CD8-positive, alpha-beta memory T cell (primary cell): ENCODE measurements at regions not wholly inside any gene's neighbourhood (a gene's known extent, or its start where the extent isn't known, plus 50 kb on each side); places are given as distances from the start of the nearest gene placed in this dataset.
"Not testable (repeated sequence)": the region's sequence is repeated elsewhere in the genome, so short reads cannot be mapped to it uniquely, and the experiment has no call there.

ENCODE experiments used
- CTCF ChIA-PET: fragments of 350-600 bp; sonication (Branson Sonifier 250); formaldehyde crosslinking; loops from one replicate; lab custom pipeline; 2021; ENCODE audit warnings: antibody characterized with exemption; lab: Charles Lee
- POLR2A ChIA-PET: fragments of 350-600 bp; sonication (Branson Sonifier 250); formaldehyde crosslinking; loops from one replicate; lab custom pipeline; 2021; ENCODE audit warnings: antibody characterized with exemption; lab: Charles Lee
- DNase-seq, 5 donors: peaks; one replicate each; pipeline versions ENCODE4 v3.0.0 to v3.0.0-alpha.2; 2020 to 2022; ENCODE audit warnings: mixed read lengths in 1 of 5
- H3K27ac ChIP-seq: one replicate; pipeline ENCODE4 v1.7.0; 2013; ENCODE audit warnings: low read depth, mild to moderate bottlenecking, low read length, moderate library complexity
- H3K27me3 ChIP-seq: 2 replicates; pipeline ENCODE4 v1.7.0; 2013; ENCODE audit warnings: low read length, mild to moderate bottlenecking; ENCODE audit not compliant: insufficient read depth, poor library complexity, severe bottlenecking
- H3K36me3 ChIP-seq: 2 replicates; pipeline ENCODE4 v1.7.0; 2013; ENCODE audit warnings: mild to moderate bottlenecking, low read length, moderate library complexity; ENCODE audit not compliant: insufficient read depth
- H3K4me1 ChIP-seq: 2 replicates; pipeline ENCODE4 v1.7.0; 2013; ENCODE audit warnings: mild to moderate bottlenecking, low read length, moderate library complexity; ENCODE audit not compliant: insufficient read depth
- H3K4me3 ChIP-seq: 2 replicates; pipeline ENCODE4 v1.7.0; 2013; ENCODE audit warnings: mild to moderate bottlenecking, low read length
- H3K9me3 ChIP-seq: 2 replicates; pipeline ENCODE4 v1.7.0; 2013; ENCODE audit warnings: mild to moderate bottlenecking, low read length
- H3K27ac Mint-ChIP-seq, 8 donors: one replicate each; pipeline ENCODE4 v1.8.0; 2020 to 2021; ENCODE audit warnings: mixed read lengths in 8 of 8, mild to moderate bottlenecking in 6 of 8, inconsistent platforms in 3 of 8, moderate library complexity in 3 of 8
- H3K27me3 Mint-ChIP-seq, 2 donors: one replicate each; pipeline ENCODE4 v1.8.0; 2020 to 2021; ENCODE audit warnings: mixed read lengths in 2 of 2, mild to moderate bottlenecking in 1 of 2, moderate library complexity in 1 of 2
- H3K36me3 Mint-ChIP-seq, 3 donors: one replicate each; pipeline ENCODE4 v1.8.0; 2020 to 2021; ENCODE audit warnings: mixed read lengths in 3 of 3, inconsistent platforms in 1 of 3, mild to moderate bottlenecking in 1 of 3
- H3K4me1 Mint-ChIP-seq, 3 donors: one replicate each; pipeline ENCODE4 v1.8.0; 2020 to 2021; ENCODE audit warnings: mixed read lengths in 3 of 3, inconsistent platforms in 1 of 3, mild to moderate bottlenecking in 1 of 3
- H3K4me3 Mint-ChIP-seq, 7 donors: one replicate each; pipeline ENCODE4 v1.8.0; 2020 to 2021; ENCODE audit warnings: mixed read lengths in 7 of 7, mild to moderate bottlenecking in 6 of 7, moderate library complexity in 4 of 7, inconsistent platforms in 2 of 7
- H3K9me3 Mint-ChIP-seq, 5 donors: one replicate each; pipeline ENCODE4 v1.8.0; 2020 to 2022; ENCODE audit warnings: mixed read lengths in 5 of 5, mild to moderate bottlenecking in 3 of 5, moderate library complexity in 2 of 5, inconsistent platforms in 1 of 5

DNA sequence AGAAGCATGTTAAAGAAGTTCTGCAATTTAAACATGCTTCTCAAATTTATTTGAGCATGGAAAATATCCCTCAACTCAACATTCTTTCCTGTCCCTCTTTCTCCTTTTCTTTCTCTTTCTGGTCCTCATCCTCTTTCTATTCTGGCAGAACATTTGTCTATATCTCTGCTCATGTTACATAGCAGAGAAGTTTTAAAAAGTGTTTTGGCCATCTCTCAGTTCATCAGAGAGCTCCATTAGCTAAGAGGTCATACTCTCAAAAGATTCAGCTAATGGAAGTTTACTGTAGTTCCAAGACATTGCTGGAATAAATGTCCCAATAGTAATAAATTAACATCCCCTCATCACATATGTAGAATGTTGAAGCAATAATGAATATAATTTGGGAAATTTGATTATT, 53.5 kb downstream of the XCL2 start:
- no peak for DNase-seq
- H3K27ac Mint-ChIP-seq = no peak overlapping the region
- no peaks in the 10 kb centered on the region for H3K9me3 ChIP-seq
- no peak overlapping the region for H3K27ac ChIP-seq
- no peak overlapping the region for H3K4me3 Mint-ChIP-seq
- H3K27me3 ChIP-seq = no peaks in the 10 kb centered on the region
- peaks cover 0 to 8% (median 4%) of the 10 kb centered on the region in 5 donors for H3K9me3 Mint-ChIP-seq
- CTCF ChIA-PET = no interaction called here
- peaks cover 31 to 38% (median 32%) of the 10 kb centered on the region in 3 donors for H3K4me1 Mint-ChIP-seq
- no peaks in the 10 kb centered on the region for H3K36me3 ChIP-seq
- peaks cover 0 to 13% (median 4%) of the 10 kb centered on the region in 3 donors for H3K36me3 Mint-ChIP-seq
- POLR2A ChIA-PET = no interaction called here
- no peaks in the 10 kb centered on the region for H3K27me3 Mint-ChIP-seq
- no peak overlapping the region for H3K4me3 ChIP-seq
- H3K4me1 ChIP-seq = peaks cover 10% of the 10 kb centered on the region

DNA sequence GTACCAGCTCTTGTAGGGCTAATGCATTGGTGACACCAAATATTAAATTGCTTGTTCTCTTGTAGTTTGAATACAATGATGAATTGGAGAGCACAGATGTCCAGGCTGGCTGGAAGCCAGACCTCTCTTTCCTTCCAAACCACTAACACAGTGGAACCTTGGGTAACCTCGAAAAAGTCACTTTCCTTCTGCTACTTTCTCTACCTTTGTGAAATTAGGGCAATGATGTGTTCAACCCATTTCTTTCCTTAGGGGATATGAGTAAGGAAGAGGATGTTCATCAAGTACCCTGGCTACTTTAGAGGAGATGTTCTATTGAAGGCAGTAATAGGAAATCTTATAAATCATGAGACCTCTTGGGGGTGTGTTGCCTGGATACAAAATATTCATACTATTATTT, 55.7 kb downstream of the XCL2 start:
- H3K4me1 ChIP-seq = peaks cover 19% of the 10 kb centered on the region
- CTCF ChIA-PET = no interaction called here
- H3K27me3 Mint-ChIP-seq = peaks cover 0 to 1% of the 10 kb centered on the region in 2 donors
- H3K9me3 Mint-ChIP-seq = peaks cover 0 to 8% (median 4%) of the 10 kb centered on the region in 5 donors
- DNase-seq = no peak
- H3K36me3 ChIP-seq = no peaks in the 10 kb centered on the region
- H3K4me1 Mint-ChIP-seq = peaks cover 51 to 60% (median 53%) of the 10 kb centered on the region in 3 donors
- H3K27ac Mint-ChIP-seq = peak overlapping the region in 2 of 8 donors; percentile 46 to 49
- H3K36me3 Mint-ChIP-seq = peaks cover 0 to 13% (median 4%) of the 10 kb centered on the region in 3 donors
- POLR2A ChIA-PET = interaction anchor here (0.7 kb wide), 1 partner anchor 43 kb away, joined by 4 read pairs; no protein-coding TSS in a partner anchor
- no peak overlapping the region for H3K4me3 Mint-ChIP-seq
- H3K9me3 ChIP-seq = no peaks in the 10 kb centered on the region
- no peak overlapping the region for H3K4me3 ChIP-seq
- no peak overlapping the region for H3K27ac ChIP-seq
- H3K27me3 ChIP-seq = no peaks in the 10 kb centered on the region

DNA sequence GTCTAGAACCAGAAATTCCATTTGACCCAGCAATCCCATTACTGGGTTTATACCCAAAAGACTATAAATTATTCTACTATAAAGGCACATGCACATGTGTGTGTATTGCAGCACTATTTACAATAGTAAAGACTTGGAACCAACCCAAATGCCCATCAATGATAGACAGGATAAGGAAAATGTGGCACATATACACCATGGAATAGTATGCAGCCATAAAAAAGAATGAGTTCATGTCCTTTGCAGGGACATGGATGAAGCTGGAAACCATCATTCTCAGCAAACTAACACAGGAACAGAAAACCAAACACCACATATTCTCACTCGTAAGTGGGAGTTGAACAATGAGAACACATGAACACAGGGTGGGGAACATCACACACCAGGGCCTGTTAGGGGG, 57.0 kb downstream of the XCL2 start:
- H3K27me3 ChIP-seq, H3K27ac ChIP-seq, POLR2A ChIA-PET, DNase-seq, H3K4me3 ChIP-seq, H3K9me3 Mint-ChIP-seq, H3K36me3 ChIP-seq, H3K9me3 ChIP-seq, H3K27me3 Mint-ChIP-seq, H3K4me3 Mint-ChIP-seq: not testable (repeated sequence)
- peaks cover 19% of the 10 kb centered on the region for H3K4me1 ChIP-seq
- H3K36me3 Mint-ChIP-seq = peaks cover 0 to 10% (median 2%) of the 10 kb centered on the region in 3 donors
- H3K4me1 Mint-ChIP-seq = peaks cover 59 to 70% (median 65%) of the 10 kb centered on the region in 3 donors
- H3K27ac Mint-ChIP-seq = peak overlapping the region in 1 of 8 donors; percentile 81
- CTCF ChIA-PET = interaction anchor here (1.3 kb wide), 1 partner anchor 144 kb away, joined by 3 read pairs; no protein-coding TSS in a partner anchor

DNA sequence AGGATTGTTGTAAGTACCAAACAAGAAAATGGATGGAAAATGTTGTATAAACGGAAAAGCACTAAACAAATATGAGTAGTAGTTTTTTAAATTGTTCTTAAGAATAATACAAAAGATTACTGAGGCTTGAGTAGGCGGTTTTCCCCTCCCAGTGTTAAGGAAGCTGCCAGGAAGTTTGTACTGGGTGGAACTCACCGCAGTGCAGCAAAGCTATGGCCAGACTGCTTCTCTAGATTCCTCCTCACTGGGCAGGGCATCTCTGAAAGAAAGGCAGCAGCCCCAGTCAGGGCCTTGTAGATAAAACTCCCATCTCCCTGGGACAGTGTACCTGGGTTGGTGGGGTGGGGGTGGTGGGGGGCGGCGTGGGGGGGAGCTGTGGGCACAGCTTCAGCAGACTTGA, 58.7 kb downstream of the XCL2 start:
- H3K27me3 Mint-ChIP-seq = peaks cover 0 to 1% of the 10 kb centered on the region in 2 donors
- H3K9me3 Mint-ChIP-seq = peaks cover 0 to 8% (median 4%) of the 10 kb centered on the region in 5 donors
- H3K27ac Mint-ChIP-seq = peak overlapping the region; percentile 51 to 92 (median 83)
- Histone ChIP-seq H3K4me3 (no peak overlapping the region), H3K27ac (no peak overlapping the region), H3K9me3 (no peaks in the 10 kb centered on the region), H3K27me3 (no peaks in the 10 kb centered on the region), H3K36me3 (no peaks in the 10 kb centered on the region), H3K4me1 (peaks cover 19% of the 10 kb centered on the region)
- ChIA-PET POLR2A (no interaction called here), CTCF (interaction anchor here (0.9 kb wide), 1 partner anchor 26 kb away, joined by 3 read pairs; no protein-coding TSS in a partner anchor)
- H3K4me3 Mint-ChIP-seq = peak overlapping the region in 5 of 7 donors; percentile 54 to 81 (median 70)
- no peak for DNase-seq
- H3K36me3 Mint-ChIP-seq = peaks cover 0 to 10% (median 2%) of the 10 kb centered on the region in 3 donors
- H3K4me1 Mint-ChIP-seq = peaks cover 65 to 79% (median 70%) of the 10 kb centered on the region in 3 donors

DNA sequence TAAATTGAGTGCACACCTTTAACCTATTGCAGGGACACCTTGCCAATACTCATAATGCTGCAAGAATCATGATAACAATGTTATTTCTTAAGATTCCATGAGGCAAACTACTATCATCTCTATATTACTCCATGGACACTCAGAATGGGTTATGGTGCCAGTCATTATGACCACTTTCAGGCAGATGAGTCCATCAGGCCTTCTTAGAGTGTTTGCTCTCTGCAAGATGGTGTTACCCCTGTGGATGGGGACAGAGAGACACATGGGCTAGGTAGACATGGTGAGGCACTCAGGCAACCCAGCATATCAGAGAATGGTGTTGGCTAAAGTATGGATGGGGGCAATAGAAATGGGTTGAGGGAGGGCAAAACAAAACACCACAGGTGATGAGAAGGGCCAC, 59.7 kb downstream of the XCL2 start:
- POLR2A ChIA-PET = no interaction called here

DNA sequence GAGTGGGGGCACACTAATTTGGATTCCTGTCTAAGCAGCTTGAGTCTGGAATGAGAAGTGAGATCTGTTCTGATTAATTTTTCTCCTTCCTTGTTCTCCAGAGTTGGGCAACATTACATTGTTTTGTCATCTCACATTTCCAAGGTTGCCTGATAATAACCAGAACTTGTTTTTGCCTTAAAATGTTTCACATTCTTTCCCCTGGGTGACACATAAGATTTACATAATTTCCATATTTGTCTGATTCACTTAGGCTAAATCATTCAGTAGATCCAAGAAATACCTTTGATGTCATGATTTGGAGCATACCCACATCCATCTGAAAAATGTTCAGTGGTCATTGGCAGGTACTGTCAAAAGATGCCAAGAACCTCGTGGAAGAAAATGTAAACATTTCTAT, 60.3 kb downstream of the XCL2 start:
- POLR2A ChIA-PET = no interaction called here
- CTCF ChIA-PET = interaction anchor here (1.1 kb wide), 1 partner anchor 52 kb away, joined by 3 read pairs; no protein-coding TSS in a partner anchor
- no peak for DNase-seq
- H3K4me1 Mint-ChIP-seq = peaks cover 79 to 92% (median 85%) of the 10 kb centered on the region in 3 donors
- H3K4me1 ChIP-seq = peaks cover 19% of the 10 kb centered on the region
- peaks cover 0 to 8% (median 4%) of the 10 kb centered on the region in 5 donors for H3K9me3 Mint-ChIP-seq
- peaks cover 0 to 10% (median 2%) of the 10 kb centered on the region in 3 donors for H3K36me3 Mint-ChIP-seq
- H3K27ac Mint-ChIP-seq = peak overlapping the region in 6 of 8 donors; percentile 38 to 78 (median 64)
- H3K4me3 Mint-ChIP-seq = peak overlapping the region in 4 of 7 donors; percentile 2 to 30 (median 14)
- H3K36me3 ChIP-seq = no peaks in the 10 kb centered on the region
- H3K27ac ChIP-seq = no peak overlapping the region
- no peaks in the 10 kb centered on the region for H3K27me3 ChIP-seq
- H3K9me3 ChIP-seq = no peaks in the 10 kb centered on the region
- peaks cover 0 to 1% of the 10 kb centered on the region in 2 donors for H3K27me3 Mint-ChIP-seq
- no peak overlapping the region for H3K4me3 ChIP-seq

More for the DNA sequence above, 59.7 kb downstream of the XCL2 start:
- CTCF ChIA-PET = interaction anchor here (0.9 kb wide), 1 partner anchor 27 kb away, joined by 3 read pairs; no protein-coding TSS in a partner anchor
- H3K9me3 ChIP-seq = no peaks in the 10 kb centered on the region
- Mint-ChIP-seq H3K4me1 (peaks cover 74 to 89% (median 80%) of the 10 kb centered on the region in 3 donors), H3K36me3 (peaks cover 0 to 10% (median 2%) of the 10 kb centered on the region in 3 donors), H3K9me3 (peaks cover 0 to 8% (median 4%) of the 10 kb centered on the region in 5 donors), H3K27me3 (peaks cover 0 to 1% of the 10 kb centered on the region in 2 donors), H3K4me3 (peak overlapping the region in 6 of 7 donors; percentile 5 to 81 (median 59)), H3K27ac (peak overlapping the region in 7 of 8 donors; percentile 34 to 90 (median 85))
- peaks cover 19% of the 10 kb centered on the region for H3K4me1 ChIP-seq
- DNase-seq = no peak
- H3K4me3 ChIP-seq = no peak overlapping the region
- no peaks in the 10 kb centered on the region for H3K36me3 ChIP-seq
- H3K27me3 ChIP-seq = no peaks in the 10 kb centered on the region
- no peak overlapping the region for H3K27ac ChIP-seq

DNA sequence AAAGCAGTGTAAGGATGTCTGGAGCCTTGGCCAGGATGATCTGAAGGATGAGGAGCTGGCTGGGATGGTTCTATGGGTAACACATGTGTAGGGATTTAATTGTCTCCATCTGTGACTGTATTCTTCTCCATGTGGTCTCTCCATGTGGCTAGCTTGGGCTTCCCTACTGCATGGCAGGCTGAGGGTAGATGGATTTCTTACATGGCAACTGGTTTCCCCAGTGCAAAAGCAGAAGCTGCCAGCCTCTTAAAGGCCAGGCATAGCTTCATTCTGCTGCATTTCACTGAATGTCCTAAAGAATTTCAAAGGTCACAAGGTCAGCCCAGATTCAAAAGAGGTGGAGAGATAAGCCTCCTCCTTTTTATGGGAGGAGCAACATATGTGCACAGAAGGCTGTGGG, 61.7 kb downstream of the XCL2 start:
- POLR2A ChIA-PET = no interaction called here
- Histone ChIP-seq H3K9me3 (no peaks in the 10 kb centered on the region), H3K27ac (no peak overlapping the region), H3K4me1 (peaks cover 31% of the 10 kb centered on the region), H3K27me3 (no peaks in the 10 kb centered on the region), H3K4me3 (no peak overlapping the region), H3K36me3 (no peaks in the 10 kb centered on the region)
- peaks cover 0 to 1% of the 10 kb centered on the region in 2 donors for H3K27me3 Mint-ChIP-seq
- H3K27ac Mint-ChIP-seq = peak overlapping the region in 2 of 8 donors; percentile 14 to 49
- DNase-seq = no peak
- peaks cover 80 to 93% (median 88%) of the 10 kb centered on the region in 3 donors for H3K4me1 Mint-ChIP-seq
- CTCF ChIA-PET = interaction anchor here (1.2 kb wide), 1 partner anchor 21 kb away, joined by 5 read pairs; no protein-coding TSS in a partner anchor
- H3K4me3 Mint-ChIP-seq = no peak overlapping the region
- H3K9me3 Mint-ChIP-seq = peaks cover 0 to 8% (median 4%) of the 10 kb centered on the region in 5 donors
- H3K36me3 Mint-ChIP-seq = peaks cover 0 to 7% (median 2%) of the 10 kb centered on the region in 3 donors

DNA sequence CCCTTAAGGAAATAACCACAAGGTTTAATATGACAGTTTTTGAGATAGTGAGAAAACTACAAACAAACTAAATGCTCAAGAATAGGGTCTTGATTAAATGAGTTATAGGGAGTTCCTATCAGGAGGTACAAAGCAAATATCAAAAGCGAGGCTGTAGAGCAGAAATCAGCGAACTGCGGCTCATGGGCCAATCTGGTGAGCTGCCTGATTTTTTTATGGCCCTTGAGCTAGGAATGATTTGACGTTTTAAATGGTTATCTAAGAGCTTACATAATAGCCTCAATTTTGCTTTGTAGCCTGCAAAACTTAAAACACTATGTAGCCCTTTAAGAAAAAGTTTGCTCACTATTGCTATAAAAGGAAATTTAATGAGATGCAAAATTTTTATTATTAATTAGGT, 62.2 kb downstream of the XCL2 start:
- H3K4me1 Mint-ChIP-seq = peaks cover 84 to 98% (median 91%) of the 10 kb centered on the region in 3 donors

More for the DNA sequence above, 62.2 kb downstream of the XCL2 start:
- no peak overlapping the region for H3K4me3 Mint-ChIP-seq
- no peak overlapping the region for H3K27ac Mint-ChIP-seq
- Histone ChIP-seq H3K4me3 (no peak overlapping the region), H3K9me3 (no peaks in the 10 kb centered on the region), H3K4me1 (peaks cover 31% of the 10 kb centered on the region), H3K27me3 (no peaks in the 10 kb centered on the region), H3K36me3 (no peaks in the 10 kb centered on the region), H3K27ac (no peak overlapping the region)
- H3K9me3 Mint-ChIP-seq = peaks cover 0 to 8% (median 4%) of the 10 kb centered on the region in 5 donors
- no peak for DNase-seq
- H3K27me3 Mint-ChIP-seq = peaks cover 0 to 1% of the 10 kb centered on the region in 2 donors
- H3K36me3 Mint-ChIP-seq = peaks cover 0 to 7% (median 2%) of the 10 kb centered on the region in 3 donors
- POLR2A ChIA-PET = no interaction called here
- CTCF ChIA-PET = interaction anchor here (1.2 kb wide), 1 partner anchor 21 kb away, joined by 5 read pairs; no protein-coding TSS in a partner anchor
